Pancreas (tissue), 10 donors: ENCODE measurements at regions not wholly inside any gene's neighbourhood (a gene's known extent, or its start where the extent isn't known, plus 50 kb on each side); places are given as distances from the start of the nearest gene placed in this dataset.

ENCODE experiments used
- ATAC-seq, 4 donors: fragments of 200-7000 bp; cut with Tn5 transposase; one replicate each; pipeline versions ENCODE4 v1.8.0 to v1.9.1; 2020; ENCODE audit warnings: mild to moderate bottlenecking in 4 of 4, moderate library complexity in 4 of 4
- DNase-seq, 6 donors: peaks; one replicate each; pipeline ENCODE4 v3.0.0-alpha.2; 2020
- FAIRE-seq: peaks from 2 replicates; lab custom pipeline; 2012; peaks lifted over from hg19 to GRCh38; lab: Jason Lieb, UNC
- H3K27ac ChIP-seq, 4 donors: fragments of 200-600 bp; sonication (generic); 1 replicate in 3 of 4; 2 replicates in 1 of 4; pipeline versions ENCODE4 v1.5.0 to v1.8.0; 2020
- H3K27me3 ChIP-seq, 4 donors: fragments of 200-600 bp; one replicate each; pipeline ENCODE4 v1.8.0; 2021
- H3K36me3 ChIP-seq, 3 donors: fragments of 200-600 bp; sonication (generic) in 1 of 3; one replicate each; pipeline versions ENCODE4 v1.5.0 to v1.8.0; 2020 to 2021
- H3K4me1 ChIP-seq, 3 donors: fragments of 200-600 bp; one replicate each; pipeline ENCODE4 v1.8.0; 2021
- H3K4me3 ChIP-seq, 4 donors: fragments of 200-600 bp; sonication (generic) in 2 of 4; one replicate each; pipeline versions ENCODE4 v1.5.0 to v1.8.0; 2020 to 2021
- H3K9me3 ChIP-seq, 4 donors: fragments of 200-600 bp; one replicate each; pipeline ENCODE4 v1.8.0; 2021
- CTCF ChIP-seq, 4 donors: fragments of 200-600 bp; sonication (generic) in 3 of 4; IDR thresholded peaks; one replicate each; pipeline versions ENCODE4 v1.5.0 to v1.8.0; 2021; ENCODE audit warnings: antibody characterized with exemption in 4 of 4
- WGBS, 2 donors: extraction: QIAGEN DNeasy Blood & Tissue Kit; methylation state at CpG; one replicate each; pipeline ENCODE4 v1.1.7; 2013; 5-methylcytosine and 5-hydroxymethylcytosine counted together
- intact Hi-C, 3 donors: fragments of 100-400 bp; cut with DNase I; formaldehyde crosslinking; loops; one replicate each; pipeline versions ENCODE4 v1.11.1 to v1.14.2; 2022
- donor health status: healthy with polysubstance abuse.
- donor health status: DM: no; HTN: no; CAD: no; lungs with moderate emphysema.
- donor health status: DM: no; HTN: no; CAD: no.
- donor health status: control.
- donor health status: control.
- donor health status: Bipolar disorder and iron deficiency.
- donor health status: DM: yes; HTN: yes; CAD: no.
- donor health status: DM: no; HTN: no; CAD: no.
- donor health status: DM: no; HTN: no; CAD: no.
- donor health status: DM: yes; HTN: yes; CAD: no.

GRCh38 chr3:44033123-44033522 lies 208.6 kb upstream of the TOPAZ1 start:
- Histone ChIP-seq H3K4me3 (no peak overlapping the region), H3K27ac (no peak overlapping the region), H3K9me3 (no peaks in the 10 kb centered on the region), H3K27me3 (no peaks in the 10 kb centered on the region), H3K36me3 (no peaks in the 10 kb centered on the region), H3K4me1 (no peaks in the 10 kb centered on the region)
- 60 to 73% methylated on average over 2 of the region's 2 CpGs for WGBS, 2 donors
- TF ChIP-seq CTCF (IDR thresholded peaks at IDR 0.05): no peak
- no peak for FAIRE-seq
- ATAC-seq: no peak
- no peak for DNase-seq
- intact Hi-C loops: no loop called here

DNA sequence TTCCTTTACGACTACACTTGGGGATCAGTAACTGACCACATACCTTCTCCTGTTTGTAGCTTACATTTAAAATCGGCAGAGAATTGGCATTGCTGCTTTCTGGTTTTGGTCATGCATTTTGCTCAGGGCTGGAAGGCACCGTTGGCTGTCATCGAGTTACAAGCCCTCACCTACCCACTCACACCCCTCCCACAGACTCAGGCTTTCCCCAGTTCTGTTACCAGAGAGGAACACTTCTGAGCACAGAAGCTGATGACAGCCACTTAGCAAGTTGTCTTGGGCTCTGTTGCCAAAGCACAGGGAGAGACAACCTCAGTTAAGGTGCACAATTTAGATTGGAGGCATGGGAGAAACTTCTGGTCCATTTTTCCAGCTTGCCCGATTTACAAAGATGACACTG lies 204.8 kb upstream of the TOPAZ1 start:
- ATAC-seq (no peak), DNase-seq (no peak), FAIRE-seq (no peak)
- Histone ChIP-seq H3K4me3 (no peak overlapping the region), H3K9me3 (no peaks in the 10 kb centered on the region), H3K4me1 (no peaks in the 10 kb centered on the region), H3K27me3 (no peaks in the 10 kb centered on the region), H3K36me3 (no peaks in the 10 kb centered on the region), H3K27ac (no peak overlapping the region)
- TF ChIP-seq CTCF (IDR thresholded peaks at IDR 0.05): no peak
- intact Hi-C loops: no loop called here
- 67 to 74% methylated on average over 5 of the region's 5 CpGs for WGBS, 2 donors

- WGBS, 2 donors: 70 to 80% methylated on average over 2 of the region's 2 CpGs
- ATAC-seq (no peak), FAIRE-seq (no peak), DNase-seq (no peak)
- Histone ChIP-seq H3K4me1 (no peaks in the 10 kb centered on the region), H3K4me3 (no peak overlapping the region), H3K36me3 (no peaks in the 10 kb centered on the region), H3K27me3 (no peaks in the 10 kb centered on the region), H3K27ac (no peak overlapping the region), H3K9me3 (no peaks in the 10 kb centered on the region)
- intact Hi-C loops: no loop called here
- TF ChIP-seq CTCF (IDR thresholded peaks at IDR 0.05): no peak
These were observed 202.7 kb upstream of the TOPAZ1 start for GRCh38 chr3:44039006-44039405.

GRCh38 chr3:44041726-44042125 lies 200.0 kb upstream of the TOPAZ1 start:
- Histone ChIP-seq H3K9me3 (no peaks in the 10 kb centered on the region), H3K4me1 (no peaks in the 10 kb centered on the region), H3K27ac (no peak overlapping the region), H3K27me3 (no peaks in the 10 kb centered on the region), H3K4me3 (no peak overlapping the region), H3K36me3 (no peaks in the 10 kb centered on the region)
- WGBS, 2 donors: 60 to 78% methylated on average over 4 of the region's 4 CpGs
- intact Hi-C loops: no loop called here
- ATAC-seq (no peak), DNase-seq (no peak), FAIRE-seq (no peak)
- no peak for TF ChIP-seq CTCF (IDR thresholded peaks at IDR 0.05)

- no peaks in the 10 kb centered on the region for H3K36me3 ChIP-seq
- TF ChIP-seq CTCF (IDR thresholded peaks at IDR 0.05): no peak
- no peak for FAIRE-seq
- H3K4me1 ChIP-seq: no peaks in the 10 kb centered on the region
- 55 to 75% methylated on average over 4 of the region's 4 CpGs for WGBS, 2 donors
- no peak overlapping the region for H3K4me3 ChIP-seq
- ATAC-seq: no peak
- H3K9me3 ChIP-seq: no peaks in the 10 kb centered on the region
- intact Hi-C loops: no loop called here
- no peak for DNase-seq
- H3K27ac ChIP-seq: no peak overlapping the region
- H3K27me3 ChIP-seq: no peaks in the 10 kb centered on the region
These were observed 198.9 kb upstream of the TOPAZ1 start for GRCh38 chr3:44042772-44043171.
